Esophagus muscularis mucosa (tissue), 4 donors: ENCODE measurements at regions not wholly inside any gene's neighbourhood (a gene's known extent, or its start where the extent isn't known, plus 50 kb on each side); places are given as distances from the start of the nearest gene placed in this dataset.

Source experiments
- DNase-seq: peaks from one replicate; pipeline ENCODE4 v3.0.0-alpha.2; 2017; ENCODE audit errors: extremely low spot score
- H3K27ac ChIP-seq, 4 donors: fragments of 200-600 bp; sonication (generic); replicated peaks in 1 of 4; 1 replicate in 3 of 4; 2 replicates in 1 of 4; pipeline ENCODE4 v1.5.1; 2016 to 2019; ENCODE audit warnings: mild to moderate bottlenecking in 1 of 4
- H3K27me3 ChIP-seq, 4 donors: fragments of 200-600 bp; sonication (generic); one replicate each; pipeline versions ENCODE4 v1.5.1 to v1.6.0; 2016 to 2019
- H3K36me3 ChIP-seq, 4 donors: fragments of 200-600 bp; sonication (generic); one replicate each; pipeline ENCODE4 v1.5.1; 2016 to 2019
- H3K4me1 ChIP-seq, 4 donors: fragments of 200-600 bp; sonication (generic); one replicate each; pipeline ENCODE4 v1.5.1; 2016 to 2019
- H3K4me3 ChIP-seq, 4 donors: fragments of 200-600 bp; sonication (generic); 1 replicate in 2 of 4; 2 replicates in 2 of 4; pipeline ENCODE4 v1.5.1; 2016 to 2019; ENCODE audit warnings: mild to moderate bottlenecking in 4 of 4, moderate library complexity in 1 of 4
- H3K9me3 ChIP-seq, 4 donors: fragments of 200-600 bp; sonication (generic); 1 replicate in 3 of 4; 2 replicates in 1 of 4; pipeline ENCODE4 v1.5.1; 2016 to 2019
- EP300 ChIP-seq: sonication (generic); formaldehyde crosslinking; IDR thresholded peaks from one replicate; pipeline ENCODE4 v1.6.1; 2017; ENCODE audit warnings: antibody characterized with exemption
- POLR2A ChIP-seq: fragments of 450-650 bp; IDR thresholded peaks from one replicate; pipeline ENCODE4 v1.6.1; 2017; ENCODE audit warnings: antibody characterized with exemption, moderate library complexity, mild to moderate bottlenecking, low read depth
- POLR2AphosphoS5 ChIP-seq, 2 donors: sonication (generic); formaldehyde crosslinking; IDR thresholded peaks; one replicate each; pipeline ENCODE4 v1.6.1; 2017; ENCODE audit warnings: antibody characterized with exemption in 2 of 2
- WGBS: methylation state at CpG from one replicate; pipeline ENCODE4 v1.1.5; 2018; 5-methylcytosine and 5-hydroxymethylcytosine counted together
- intact Hi-C: fragments of 100-400 bp; cut with DNase I; formaldehyde crosslinking; loops from one replicate; pipeline ENCODE4 v1.15.1; 2023
- TF ChIP-seq, protein P1 (sequence below), 3 experiments: fragments of 200-600 bp in 2 of 3; fragments of 450-650 bp in 1 of 3; sonication (generic) in 2 of 3; IDR thresholded peaks; one replicate each; pipeline ENCODE4 v1.5.1; 2017 to 2019; ENCODE audit warnings: antibody characterized with exemption in 3 of 3, mild to moderate bottlenecking in 2 of 3, moderate library complexity in 1 of 3

GRCh38 chr12:84043355-84043754 lies 869.2 kb downstream of the SLC6A15 start:
- H3K36me3 ChIP-seq = no peaks in the 10 kb centered on the region
- H3K27ac ChIP-seq = no peak overlapping the region
- no peaks in the 10 kb centered on the region for H3K27me3 ChIP-seq
- no peak for TF ChIP-seq POLR2AphosphoS5 (IDR thresholded peaks at IDR 0.05)
- no peak for TF ChIP-seq POLR2A
- TF ChIP-seq EP300 = no peak
- TF ChIP-seq, protein P1, sequence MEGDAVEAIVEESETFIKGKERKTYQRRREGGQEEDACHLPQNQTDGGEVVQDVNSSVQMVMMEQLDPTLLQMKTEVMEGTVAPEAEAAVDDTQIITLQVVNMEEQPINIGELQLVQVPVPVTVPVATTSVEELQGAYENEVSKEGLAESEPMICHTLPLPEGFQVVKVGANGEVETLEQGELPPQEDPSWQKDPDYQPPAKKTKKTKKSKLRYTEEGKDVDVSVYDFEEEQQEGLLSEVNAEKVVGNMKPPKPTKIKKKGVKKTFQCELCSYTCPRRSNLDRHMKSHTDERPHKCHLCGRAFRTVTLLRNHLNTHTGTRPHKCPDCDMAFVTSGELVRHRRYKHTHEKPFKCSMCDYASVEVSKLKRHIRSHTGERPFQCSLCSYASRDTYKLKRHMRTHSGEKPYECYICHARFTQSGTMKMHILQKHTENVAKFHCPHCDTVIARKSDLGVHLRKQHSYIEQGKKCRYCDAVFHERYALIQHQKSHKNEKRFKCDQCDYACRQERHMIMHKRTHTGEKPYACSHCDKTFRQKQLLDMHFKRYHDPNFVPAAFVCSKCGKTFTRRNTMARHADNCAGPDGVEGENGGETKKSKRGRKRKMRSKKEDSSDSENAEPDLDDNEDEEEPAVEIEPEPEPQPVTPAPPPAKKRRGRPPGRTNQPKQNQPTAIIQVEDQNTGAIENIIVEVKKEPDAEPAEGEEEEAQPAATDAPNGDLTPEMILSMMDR (IDR thresholded peaks at IDR 0.05) = no peak
- H3K9me3 ChIP-seq = peaks cover 0 to 3% (median 0%) of the 10 kb centered on the region in 4 donors
- no peaks in the 10 kb centered on the region for H3K4me1 ChIP-seq
- no peak overlapping the region for H3K4me3 ChIP-seq
- 89% methylated on average over 4 of the region's 4 CpGs for WGBS
- intact Hi-C loops = no loop called here
- no peak for DNase-seq

DNA sequence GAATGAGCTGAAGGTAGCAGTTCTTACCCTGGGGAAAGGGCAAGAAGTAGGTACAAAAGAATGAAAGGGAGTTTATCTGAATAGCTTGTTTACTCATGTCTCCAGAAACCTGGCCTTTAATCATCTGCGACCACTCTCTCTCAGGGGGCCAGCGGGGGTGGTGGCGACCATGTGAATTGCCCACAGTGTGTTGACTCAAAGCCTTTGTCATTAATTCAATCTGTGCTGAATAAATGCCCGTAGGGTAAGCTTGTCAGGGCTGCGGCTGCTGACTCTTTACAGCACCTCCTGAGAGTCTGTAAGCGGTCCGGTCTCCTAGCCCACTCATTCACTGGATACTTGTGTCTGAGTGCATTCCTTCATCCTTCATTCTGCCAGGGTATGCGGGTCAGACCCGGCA lies 874.4 kb downstream of the SLC6A15 start:
- Histone ChIP-seq H3K36me3 (no peaks in the 10 kb centered on the region), H3K27ac (no peak overlapping the region), H3K4me3 (no peak overlapping the region), H3K27me3 (no peaks in the 10 kb centered on the region), H3K4me1 (no peaks in the 10 kb centered on the region), H3K9me3 (peaks cover 0 to 5% (median 0%) of the 10 kb centered on the region in 4 donors)
- TF ChIP-seq, protein P1 (IDR thresholded peaks at IDR 0.05) = no peak
- no peak for TF ChIP-seq EP300
- TF ChIP-seq POLR2A = no peak
- no peak for TF ChIP-seq POLR2AphosphoS5 (IDR thresholded peaks at IDR 0.05)
- WGBS = 83% methylated on average over 9 of the region's 9 CpGs
- DNase-seq = no peak
- intact Hi-C loops = no loop called here

GRCh38 chr12:84036912-84037311 lies 875.7 kb downstream of the SLC6A15 start:
- H3K27me3 ChIP-seq = no peaks in the 10 kb centered on the region
- no peak for DNase-seq
- H3K9me3 ChIP-seq = peaks cover 0 to 12% (median 2%) of the 10 kb centered on the region in 4 donors
- no peak overlapping the region for H3K27ac ChIP-seq
- intact Hi-C loops = no loop called here
- no peaks in the 10 kb centered on the region for H3K4me1 ChIP-seq
- H3K36me3 ChIP-seq = no peaks in the 10 kb centered on the region
- WGBS = 80% methylated on average over 3 of the region's 3 CpGs
- H3K4me3 ChIP-seq = no peak overlapping the region
- TF ChIP-seq POLR2A = no peak
- TF ChIP-seq EP300 = no peak
- TF ChIP-seq, protein P1 (IDR thresholded peaks at IDR 0.05) = no peak
- TF ChIP-seq POLR2AphosphoS5 (IDR thresholded peaks at IDR 0.05) = no peak

GRCh38 chr12:84035766-84036165 lies 876.8 kb downstream of the SLC6A15 start:
- TF ChIP-seq EP300 (no peak), POLR2AphosphoS5 (IDR thresholded peaks at IDR 0.05) (no peak), POLR2A (no peak)
- TF ChIP-seq, protein P1 (IDR thresholded peaks at IDR 0.05) = no peak
- intact Hi-C loops = no loop called here
- no peaks in the 10 kb centered on the region for H3K27me3 ChIP-seq
- WGBS = 92% methylated on average over 3 of the region's 3 CpGs
- H3K9me3 ChIP-seq = peaks cover 0 to 9% (median 2%) of the 10 kb centered on the region in 4 donors
- no peaks in the 10 kb centered on the region for H3K36me3 ChIP-seq
- H3K27ac ChIP-seq = no peak overlapping the region
- DNase-seq = no peak
- no peaks in the 10 kb centered on the region for H3K4me1 ChIP-seq
- H3K4me3 ChIP-seq = no peak overlapping the region

DNA sequence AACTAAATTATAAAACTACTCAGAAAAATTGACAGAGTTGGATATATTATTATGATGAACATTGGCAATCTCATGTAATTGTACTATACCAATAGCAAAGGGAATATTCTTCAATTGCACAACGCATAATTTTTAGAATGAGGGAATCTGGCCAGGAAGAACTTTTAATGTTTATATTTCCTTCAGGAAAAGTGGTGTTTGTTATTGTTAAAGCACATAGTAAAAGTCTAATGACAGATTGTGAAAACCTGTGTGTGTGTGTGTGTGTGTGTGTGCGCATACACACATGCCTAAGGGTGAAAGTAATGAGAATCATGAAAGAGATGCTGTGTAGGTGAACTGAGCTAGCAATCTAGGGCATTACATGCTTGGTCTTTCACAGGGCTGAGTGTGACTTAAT lies 877.7 kb downstream of the SLC6A15 start:
- intact Hi-C loops = no loop called here
- no peaks in the 10 kb centered on the region for H3K36me3 ChIP-seq
- WGBS = 12% methylated on average over 2 of the region's 2 CpGs
- DNase-seq = no peak
- peaks cover 0 to 9% (median 2%) of the 10 kb centered on the region in 4 donors for H3K9me3 ChIP-seq
- H3K4me1 ChIP-seq = no peaks in the 10 kb centered on the region
- TF ChIP-seq POLR2AphosphoS5 (IDR thresholded peaks at IDR 0.05) (no peak), EP300 (no peak), POLR2A (no peak)
- TF ChIP-seq, protein P1 (IDR thresholded peaks at IDR 0.05) = no peak
- no peak overlapping the region for H3K4me3 ChIP-seq
- no peak overlapping the region for H3K27ac ChIP-seq
- H3K27me3 ChIP-seq = no peaks in the 10 kb centered on the region
